Stimulated activated naive CD4-positive, alpha-beta T cell (primary cell): ENCODE measurements at regions not wholly inside any gene's neighbourhood (a gene's known extent, or its start where the extent isn't known, plus 50 kb on each side); places are given as distances from the start of the nearest gene placed in this dataset.
"Not testable (repeated sequence)": the region's sequence is repeated elsewhere in the genome, so short reads cannot be mapped to it uniquely, and the experiment has no call there.

Experiments
- DNase-seq, 6 experiments: peaks; one replicate each; lab custom pipeline; 2025; lab: John Stamatoyannopoulos, UW

GRCh38 chr1:100628631-100629081, 90.7 kb downstream of the GPR88 start:
- no peak for DNase-seq

- DNase-seq, result no peak
Observed at GRCh38 chr1:100629391-100629790, 90.2 kb upstream of the VCAM1 start.

- DNase-seq, result no peak
Observed at GRCh38 chr1:100631015-100631551, 88.5 kb upstream of the VCAM1 start.

- DNase-seq, result no peak
Observed at GRCh38 chr1:100642826-100643225, 76.7 kb upstream of the VCAM1 start.

- DNase-seq, result no peak
Observed at GRCh38 chr1:100643471-100644196, 75.9 kb upstream of the VCAM1 start.

GRCh38 chr1:100646001-100646400, 73.5 kb upstream of the VCAM1 start:
- DNase-seq, result no peak

- DNase-seq, result no peak
Observed at GRCh38 chr1:100649146-100649545, 70.4 kb upstream of the VCAM1 start.

GRCh38 chr1:100657876-100658715, 61.4 kb upstream of the VCAM1 start:
- DNase-seq, result no peak

- no peak for DNase-seq
Observed at GRCh38 chr1:100658716-100659026, 60.9 kb upstream of the VCAM1 start.

- DNase-seq, result no peak
Observed at GRCh38 chr1:100661176-100661575, 58.4 kb upstream of the VCAM1 start.

- not testable (repeated sequence) for DNase-seq
Observed at GRCh38 chr1:100668494-100668893, 51.0 kb upstream of the VCAM1 start.
